Neural cell (in vitro differentiated cells): ENCODE measurements at regions not wholly inside any gene's neighbourhood (a gene's known extent, or its start where the extent isn't known, plus 50 kb on each side); places are given as distances from the start of the nearest gene placed in this dataset.
"Not testable (repeated sequence)": the region's sequence is repeated elsewhere in the genome, so short reads cannot be mapped to it uniquely, and the experiment has no call there.

ENCODE experiments used
- H2AFZ ChIP-seq: fragments of 200-600, 300-800 bp; sonication (generic), shearing (Covaris generic); 2 replicates; pipeline ENCODE4 v1.6.0; 2014; ENCODE audit warnings: low read depth, mild to moderate bottlenecking, antibody characterized with exemption, low read length, moderate library complexity
- H3F3A ChIP-seq: fragments of 200-600 bp; shearing (Covaris generic); 2 replicates; pipeline ENCODE4 v1.6.1; 2016; ENCODE audit warnings: mild to moderate bottlenecking, moderate library complexity, mixed read lengths, antibody characterized with exemption, low read length; ENCODE audit not compliant: insufficient read depth, poor library complexity, severe bottlenecking
- H3K27ac ChIP-seq: fragments of 200-600, 300-800 bp; sonication (generic), shearing (Covaris generic); 2 replicates; pipeline ENCODE4 v1.5.1; 2014; ENCODE audit warnings: mild to moderate bottlenecking, low read length, moderate library complexity
- H3K27me3 ChIP-seq: fragments of 300-800, 200-600 bp; sonication (generic), shearing (Covaris generic); 2 replicates; pipeline ENCODE4 v1.6.0; 2014; ENCODE audit warnings: mild to moderate bottlenecking, low read depth, low read length, moderate library complexity; ENCODE audit not compliant: insufficient read depth
- H3K36me3 ChIP-seq: fragments of 300-800, 200-600 bp; sonication (generic), shearing (Covaris generic); 2 replicates; pipeline ENCODE4 v1.5.1; 2014; ENCODE audit warnings: mild to moderate bottlenecking, antibody characterized with exemption, low read length, moderate library complexity; ENCODE audit not compliant: insufficient read depth
- H3K4me2 ChIP-seq: fragments of 300-800, 200-600 bp; sonication (generic), shearing (Covaris generic); 2 replicates; pipeline ENCODE4 v1.6.0; 2014; ENCODE audit warnings: mild to moderate bottlenecking, low read length
- H3K4me3 ChIP-seq: fragments of 300-800, 200-600 bp; sonication (generic), shearing (Covaris generic); 2 replicates; pipeline ENCODE4 v1.5.1; 2014; ENCODE audit warnings: mild to moderate bottlenecking, low read length, moderate library complexity
- H3K79me2 ChIP-seq: fragments of 200-600 bp; shearing (Covaris generic); replicated peaks from 2 replicates; pipeline ENCODE4 v1.6.0; 2014; ENCODE audit warnings: mild to moderate bottlenecking, low read length, moderate library complexity; ENCODE audit not compliant: insufficient read depth
- H3K9ac ChIP-seq: fragments of 300-800, 200-600 bp; sonication (generic), shearing (Covaris generic); 2 replicates; pipeline ENCODE4 v1.6.1; 2016; ENCODE audit warnings: mild to moderate bottlenecking, low read length, mixed read lengths
- H3K9me2 ChIP-seq: fragments of 200-600 bp; shearing (Covaris generic); 2 replicates; pipeline ENCODE4 v1.6.1; 2016; ENCODE audit warnings: mild to moderate bottlenecking, low read length, mixed read lengths; ENCODE audit not compliant: insufficient read depth
- H3K9me3 ChIP-seq: fragments of 200-600, 300-800 bp; sonication (generic), shearing (Covaris generic); 2 replicates; pipeline ENCODE4 v1.6.1; 2016; ENCODE audit warnings: mild to moderate bottlenecking, mixed run types, low read length, moderate library complexity, mixed read lengths
- H4K20me1 ChIP-seq: fragments of 200-600 bp; shearing (Covaris generic); 2 replicates; pipeline ENCODE4 v1.6.1; 2016; ENCODE audit warnings: mild to moderate bottlenecking, mixed run types; ENCODE audit not compliant: insufficient read depth
- CTCF ChIP-seq: fragments of 450-650 bp; IDR thresholded peaks from 2 replicates; pipeline ENCODE4 v1.5.1; 2014; ENCODE audit warnings: antibody characterized with exemption, mild to moderate bottlenecking, moderate library complexity; ENCODE audit not compliant: poor library complexity, severe bottlenecking
- EP300 ChIP-seq: fragments of 450-650 bp; conservative IDR thresholded peaks from 2 replicates; pipeline ENCODE4 v1.6.1; 2014; ENCODE audit warnings: antibody characterized with exemption, mild to moderate bottlenecking, moderate library complexity; ENCODE audit not compliant: poor library complexity, severe bottlenecking
- EZH2 ChIP-seq: fragments of 200-600, 300-800 bp; shearing (Covaris generic), sonication (generic); IDR thresholded peaks from 2 replicates; pipeline ENCODE4 v1.6.1; 2014; ENCODE audit warnings: antibody characterized with exemption, low read length, borderline replicate concordance, mild to moderate bottlenecking; ENCODE audit not compliant: insufficient read depth, poor library complexity, severe bottlenecking
- MXI1 ChIP-seq: fragments of 450-650 bp; conservative IDR thresholded peaks from 2 replicates; pipeline ENCODE4 v1.6.1; 2014; ENCODE audit warnings: antibody characterized with exemption, mild to moderate bottlenecking; ENCODE audit not compliant: poor library complexity, severe bottlenecking
- POLR2AphosphoS5 ChIP-seq: IDR thresholded peaks from 2 replicates; pipeline ENCODE4 v1.6.1; 2012
- RAD21 ChIP-seq: fragments of 450-650 bp; conservative IDR thresholded peaks from 2 replicates; pipeline ENCODE4 v1.6.1; 2014; ENCODE audit warnings: antibody characterized with exemption, mild to moderate bottlenecking, moderate library complexity
- REST ChIP-seq: IDR thresholded peaks from 2 replicates; pipeline ENCODE4 v1.6.1; 2012; ENCODE audit warnings: borderline replicate concordance
- SMC3 ChIP-seq: fragments of 450-650 bp; conservative IDR thresholded peaks from 2 replicates; pipeline ENCODE4 v1.6.1; 2014; ENCODE audit warnings: antibody characterized with exemption, mild to moderate bottlenecking, moderate library complexity; ENCODE audit not compliant: poor library complexity
- TAF1 ChIP-seq: IDR thresholded peaks from 2 replicates; pipeline ENCODE4 v1.6.1; 2012; ENCODE audit warnings: low read depth

- Histone ChIP-seq H3K27ac (no peak overlapping the region), H2AFZ (no peak overlapping the region)
These were observed 1418.0 kb downstream of the STIM2 start for GRCh38 chr4:28278676-28279075.

GRCh38 chr4:28279249-28279648 lies 1418.6 kb downstream of the STIM2 start:
- Histone ChIP-seq H3F3A (no peaks in the 10 kb centered on the region), H3K27ac (no peak overlapping the region), H3K27me3 (no peaks in the 10 kb centered on the region), H3K9ac (no peak overlapping the region), H3K79me2 (no peaks in the 10 kb centered on the region), H3K36me3 (no peaks in the 10 kb centered on the region), H2AFZ (no peak overlapping the region), H3K9me3 (no peaks in the 10 kb centered on the region), H3K9me2 (no peaks in the 10 kb centered on the region), H3K4me3 (no peak overlapping the region), H3K4me2 (no peak overlapping the region), H4K20me1 (no peaks in the 10 kb centered on the region)
- no peak for TF ChIP-seq RAD21
- no peak for TF ChIP-seq SMC3
- TF ChIP-seq TAF1, result no peak
- TF ChIP-seq CTCF, result no peak
- no peak for TF ChIP-seq POLR2AphosphoS5
- TF ChIP-seq EP300, result no peak
- TF ChIP-seq EZH2, result no peak
- no peak for TF ChIP-seq REST
- TF ChIP-seq MXI1, result no peak

More at GRCh38 chr4:28278676-28279075, 1418.0 kb downstream of the STIM2 start:
- H3K9ac ChIP-seq, result no peak overlapping the region
- no peaks in the 10 kb centered on the region for H3K36me3 ChIP-seq
- no peak overlapping the region for H3K4me3 ChIP-seq
- no peaks in the 10 kb centered on the region for H3K79me2 ChIP-seq
- no peak for TF ChIP-seq TAF1
- TF ChIP-seq SMC3, result no peak
- no peaks in the 10 kb centered on the region for H3F3A ChIP-seq
- H3K4me2 ChIP-seq, result no peak overlapping the region
- H3K9me3 ChIP-seq, result no peaks in the 10 kb centered on the region
- no peaks in the 10 kb centered on the region for H3K9me2 ChIP-seq
- H3K27me3 ChIP-seq, result no peaks in the 10 kb centered on the region
- H4K20me1 ChIP-seq, result no peaks in the 10 kb centered on the region

GRCh38 chr4:28286266-28286665 lies 1425.6 kb downstream of the STIM2 start:
- H3K4me2 ChIP-seq, H4K20me1 ChIP-seq, H3K9ac ChIP-seq, H3K27ac ChIP-seq, H3K4me3 ChIP-seq, H3K9me3 ChIP-seq, H3K9me2 ChIP-seq, H2AFZ ChIP-seq, H3K27me3 ChIP-seq, H3F3A ChIP-seq, H3K79me2 ChIP-seq, H3K36me3 ChIP-seq: not testable (repeated sequence)
